Left ventricle myocardium inferior (tissue), 1 donor: ENCODE measurements at regions not wholly inside any gene's neighbourhood (a gene's known extent, or its start where the extent isn't known, plus 50 kb on each side); places are given as distances from the start of the nearest gene placed in this dataset.

Source experiments
- DNase-seq: peaks from one replicate; pipeline ENCODE4 v3.0.0-alpha.2; 2020
- H3K27ac ChIP-seq: fragments of 200-600 bp; replicated peaks from 2 replicates; pipeline ENCODE4 v1.8.0; 2021
- H3K27me3 ChIP-seq: fragments of 200-600 bp; 2 replicates; pipeline ENCODE4 v1.8.0; 2021; ENCODE audit warnings: low read depth
- H3K36me3 ChIP-seq: fragments of 200-600 bp; 2 replicates; pipeline ENCODE4 v1.8.0; 2021
- H3K4me1 ChIP-seq: fragments of 200-600 bp; 2 replicates; pipeline ENCODE4 v1.8.0; 2021
- H3K4me3 ChIP-seq: fragments of 200-600 bp; 2 replicates; pipeline ENCODE4 v1.8.0; 2021; ENCODE audit warnings: mild to moderate bottlenecking, moderate library complexity
- H3K9me3 ChIP-seq: fragments of 200-600 bp; replicated peaks from 2 replicates; pipeline ENCODE4 v1.8.0; 2021
- CTCF ChIP-seq: fragments of 200-600 bp; IDR thresholded peaks from 2 replicates; pipeline ENCODE4 v1.8.0; 2021; ENCODE audit warnings: antibody characterized with exemption, mild to moderate bottlenecking, borderline replicate concordance
- intact Hi-C: fragments of 100-400 bp; cut with micrococcal nuclease; formaldehyde crosslinking; loops from one replicate; pipeline ENCODE4 v1.11.0; 2022
- donor health status: DM: no; HTN: yes; CAD: no; lungs with severe emphysema.

DNA sequence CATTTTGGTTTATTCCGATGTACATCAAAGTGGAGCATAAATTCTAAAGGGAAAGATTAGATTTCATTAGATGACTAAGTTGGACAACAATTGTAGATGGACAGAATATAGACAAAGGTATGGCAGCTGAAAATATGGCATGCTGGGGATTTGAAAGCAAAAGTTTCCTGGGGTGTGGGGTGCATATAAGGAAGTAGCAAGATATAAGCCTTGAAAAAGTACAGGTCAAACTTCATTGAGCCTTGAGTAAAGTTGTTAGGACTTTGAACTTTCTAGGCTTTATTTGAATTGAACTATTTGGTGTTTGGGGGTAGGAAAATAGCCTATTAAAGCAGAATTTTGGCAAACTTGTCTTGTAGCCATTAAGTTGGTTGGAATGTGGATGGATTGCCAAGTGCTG is 75.8 kb upstream of the KCNJ16 start:
- intact Hi-C loops = no loop called here
- no peak for DNase-seq

GRCh38 chr17:70006159-70006558 is 68.9 kb upstream of the KCNJ16 start:
- Histone ChIP-seq H3K27me3 (no peaks in the 10 kb centered on the region), H3K27ac (no peak overlapping the region), H3K4me3 (no peak overlapping the region), H3K4me1 (no peaks in the 10 kb centered on the region), H3K36me3 (no peaks in the 10 kb centered on the region), H3K9me3 (no peaks in the 10 kb centered on the region)
- no peak for DNase-seq
- intact Hi-C loops = no loop called here
- TF ChIP-seq CTCF = no peak

More for the DNA sequence above, 75.8 kb upstream of the KCNJ16 start:
- H3K9me3 ChIP-seq = peaks cover 18% of the 10 kb centered on the region
- H3K27ac ChIP-seq = no peak overlapping the region
- no peaks in the 10 kb centered on the region for H3K36me3 ChIP-seq
- no peaks in the 10 kb centered on the region for H3K27me3 ChIP-seq
- H3K4me1 ChIP-seq = no peaks in the 10 kb centered on the region
- TF ChIP-seq CTCF = no peak
- no peak overlapping the region for H3K4me3 ChIP-seq

DNA sequence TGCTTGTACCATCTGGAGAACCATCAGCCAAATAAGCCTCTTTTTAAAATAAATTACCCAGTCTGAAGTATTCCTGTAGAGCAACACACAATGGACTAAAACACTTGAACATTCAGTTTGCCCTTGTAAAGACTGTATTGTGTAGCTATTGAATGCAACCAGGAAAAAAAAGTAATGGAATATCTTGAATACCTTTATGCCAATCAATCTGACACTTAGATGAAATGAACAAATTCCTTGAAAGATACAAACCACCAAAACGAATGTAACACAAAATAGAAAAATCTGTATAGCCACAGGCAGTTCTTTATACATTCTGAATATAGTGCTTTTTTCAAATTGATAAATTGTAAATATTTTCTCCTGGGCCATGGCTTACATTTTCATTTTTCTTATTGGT is 63.3 kb upstream of the KCNJ16 start:
- no peaks in the 10 kb centered on the region for H3K36me3 ChIP-seq
- TF ChIP-seq CTCF = no peak
- H3K4me1 ChIP-seq = no peaks in the 10 kb centered on the region
- intact Hi-C loops = no loop called here
- H3K9me3 ChIP-seq = no peaks in the 10 kb centered on the region
- no peak for DNase-seq
- H3K27ac ChIP-seq = no peak overlapping the region
- H3K27me3 ChIP-seq = no peaks in the 10 kb centered on the region
- H3K4me3 ChIP-seq = no peak overlapping the region

DNA sequence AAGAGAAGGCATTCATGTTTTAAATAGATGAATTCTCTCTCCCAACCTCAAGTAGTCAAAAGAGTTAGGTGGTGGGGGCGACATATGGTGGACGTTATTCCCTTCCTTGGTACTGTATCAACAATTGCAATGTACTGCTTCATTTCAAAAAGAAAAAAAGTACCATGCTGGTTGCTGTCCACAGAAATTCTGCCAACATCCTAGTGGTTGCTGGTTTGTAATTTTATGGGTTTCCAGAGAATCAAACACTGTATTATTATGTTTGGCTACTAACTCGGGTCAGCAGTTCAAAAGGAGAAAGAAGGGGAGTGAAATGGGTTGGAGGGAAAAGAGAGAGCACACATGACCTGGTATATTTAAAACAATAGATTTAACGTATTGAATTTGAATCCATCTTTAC is 61.1 kb upstream of the KCNJ16 start:
- no peak for DNase-seq
- Histone ChIP-seq H3K27ac (no peak overlapping the region), H3K36me3 (no peaks in the 10 kb centered on the region), H3K9me3 (no peaks in the 10 kb centered on the region), H3K4me1 (no peaks in the 10 kb centered on the region), H3K27me3 (no peaks in the 10 kb centered on the region), H3K4me3 (no peak overlapping the region)
- intact Hi-C loops = no loop called here
- no peak for TF ChIP-seq CTCF

DNA sequence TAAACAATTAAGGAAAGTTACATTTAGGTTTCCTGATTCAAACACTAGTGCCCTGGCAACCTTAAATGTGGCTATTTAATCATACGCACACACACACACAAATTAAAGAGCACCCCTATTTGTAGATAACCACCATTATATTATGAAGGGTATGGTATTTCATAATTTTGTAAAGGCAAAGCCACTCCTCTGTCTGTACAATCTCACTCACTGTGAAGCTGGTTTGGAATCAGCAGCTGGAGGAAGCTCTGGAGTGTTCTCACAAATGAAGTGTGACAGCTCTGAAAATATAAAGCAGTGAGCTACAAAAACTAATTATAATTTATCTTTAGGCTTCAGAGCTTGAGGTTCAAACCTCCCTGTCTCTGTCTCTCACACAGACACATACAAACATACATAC is 57.9 kb upstream of the KCNJ16 start:
- peaks cover 8% of the 10 kb centered on the region for H3K4me1 ChIP-seq
- no peak overlapping the region for H3K27ac ChIP-seq
- no peaks in the 10 kb centered on the region for H3K9me3 ChIP-seq
- H3K36me3 ChIP-seq = no peaks in the 10 kb centered on the region
- no peak for DNase-seq
- TF ChIP-seq CTCF = no peak
- H3K27me3 ChIP-seq = no peaks in the 10 kb centered on the region
- H3K4me3 ChIP-seq = no peak overlapping the region
- intact Hi-C loops = no loop called here

- Histone ChIP-seq H3K27ac (no peak overlapping the region), H3K9me3 (no peaks in the 10 kb centered on the region), H3K4me3 (no peak overlapping the region), H3K4me1 (peaks cover 12% of the 10 kb centered on the region), H3K27me3 (no peaks in the 10 kb centered on the region), H3K36me3 (no peaks in the 10 kb centered on the region)
- DNase-seq = no peak
- no peak for TF ChIP-seq CTCF
- intact Hi-C loops = no loop called here
Measured at GRCh38 chr17:70017941-70018340, 57.1 kb upstream of the KCNJ16 start.
